T-cell (primary cell): ENCODE measurements at regions not wholly inside any gene's neighbourhood (a gene's known extent, or its start where the extent isn't known, plus 50 kb on each side); places are given as distances from the start of the nearest gene placed in this dataset.

Source experiments
- ATAC-seq, 4 experiments: fragments of 200-7000 bp in 3 of 4; fragments of 150-1000 bp in 1 of 4; cut with Tn5 transposase; replicated peaks in 1 of 4; 1 replicate in 3 of 4; 2 replicates in 1 of 4; pipeline ENCODE4 v1.10.0; 2021; ENCODE audit warnings: moderate library complexity in 3 of 4, mild to moderate bottlenecking in 2 of 4, moderate number of reproducible peaks in 1 of 4
- CTCF ChIA-PET, 2 donors: fragments of 300-600 bp; sonication (Branson Sonifier 250); formaldehyde crosslinking; loops; one replicate each; lab custom pipeline; 2022; ENCODE audit warnings: antibody characterized with exemption in 2 of 2; lab: Charles Lee
- POLR2A ChIA-PET, 2 donors: fragments of 300-600 bp; sonication (Branson Sonifier 250); formaldehyde crosslinking; loops; one replicate each; lab custom pipeline; 2022; ENCODE audit warnings: antibody characterized with exemption in 2 of 2; lab: Charles Lee
- DNase-seq, 35 experiments: peaks; one replicate each; pipeline versions ENCODE4 v3.0.0 to v3.0.0-alpha.2; 2013 to 2023
- H3K27ac ChIP-seq: one replicate; pipeline ENCODE4 v1.5.1; 2013; ENCODE audit warnings: low read length
- H3K27me3 ChIP-seq, 2 experiments: replicated peaks in 1 of 2; 1 replicate in 1 of 2; 2 replicates in 1 of 2; pipeline versions ENCODE4 v1.6.1 to v1.7.0; 2013; ENCODE audit warnings: low read length in 1 of 2, mixed read lengths in 1 of 2; ENCODE audit not compliant: control insufficient read depth in 2 of 2, insufficient read depth in 2 of 2; ENCODE audit errors: extremely low read depth in 1 of 2
- H3K36me3 ChIP-seq, 2 donors: 1 replicate in 1 of 2; 2 replicates in 1 of 2; pipeline versions ENCODE4 v1.6.1 to v1.7.0; 2013; ENCODE audit warnings: low read length in 1 of 2; ENCODE audit not compliant: control insufficient read depth in 2 of 2, insufficient read depth in 1 of 2; ENCODE audit errors: extremely low read depth in 1 of 2
- H3K4me1 ChIP-seq, 2 experiments: 1 replicate in 1 of 2; 2 replicates in 1 of 2; pipeline versions ENCODE4 v1.6.1 to v1.7.0; 2013; ENCODE audit warnings: low read length in 2 of 2, mixed read lengths in 1 of 2; ENCODE audit not compliant: insufficient read depth in 2 of 2, control insufficient read depth in 1 of 2; ENCODE audit errors: extremely low read depth in 1 of 2
- H3K4me3 ChIP-seq, 2 donors: 1 replicate in 1 of 2; 2 replicates in 1 of 2; pipeline versions ENCODE4 v1.5.1 to v1.7.0; 2013; ENCODE audit warnings: mild to moderate bottlenecking in 2 of 2, low read length in 1 of 2, moderate library complexity in 1 of 2; ENCODE audit not compliant: control insufficient read depth in 1 of 2; ENCODE audit errors: extremely low read depth in 1 of 2
- H3K9me3 ChIP-seq: 2 replicates; pipeline ENCODE4 v1.7.0; 2013
- H3K27ac Mint-ChIP-seq, 2 donors: one replicate each; pipeline ENCODE4 v1.8.0; 2020 to 2021; ENCODE audit warnings: mild to moderate bottlenecking in 2 of 2, mixed read lengths in 2 of 2
- H3K27me3 Mint-ChIP-seq, 2 donors: one replicate each; pipeline ENCODE4 v1.8.0; 2021 to 2022; ENCODE audit warnings: mixed read lengths in 2 of 2
- H3K36me3 Mint-ChIP-seq: one replicate; pipeline ENCODE4 v1.8.0; 2021; ENCODE audit warnings: mixed read lengths
- H3K4me1 Mint-ChIP-seq, 3 donors: one replicate each; pipeline ENCODE4 v1.8.0; 2020 to 2022; ENCODE audit warnings: mixed read lengths in 3 of 3, mild to moderate bottlenecking in 1 of 3
- H3K4me3 Mint-ChIP-seq, 3 donors: one replicate each; pipeline ENCODE4 v1.8.0; 2020 to 2022; ENCODE audit warnings: mild to moderate bottlenecking in 3 of 3, mixed read lengths in 3 of 3, moderate library complexity in 3 of 3
- H3K9me3 Mint-ChIP-seq, 3 donors: one replicate each; pipeline ENCODE4 v1.8.0; 2020 to 2022; ENCODE audit warnings: mixed read lengths in 3 of 3
- WGBS: methylation state at CpG from one replicate; pipeline ENCODE4 v1.1.5; 2013; ENCODE audit warnings: missing lambda C conversion rate; ENCODE audit not compliant: insufficient coverage; 5-methylcytosine and 5-hydroxymethylcytosine counted together

DNA sequence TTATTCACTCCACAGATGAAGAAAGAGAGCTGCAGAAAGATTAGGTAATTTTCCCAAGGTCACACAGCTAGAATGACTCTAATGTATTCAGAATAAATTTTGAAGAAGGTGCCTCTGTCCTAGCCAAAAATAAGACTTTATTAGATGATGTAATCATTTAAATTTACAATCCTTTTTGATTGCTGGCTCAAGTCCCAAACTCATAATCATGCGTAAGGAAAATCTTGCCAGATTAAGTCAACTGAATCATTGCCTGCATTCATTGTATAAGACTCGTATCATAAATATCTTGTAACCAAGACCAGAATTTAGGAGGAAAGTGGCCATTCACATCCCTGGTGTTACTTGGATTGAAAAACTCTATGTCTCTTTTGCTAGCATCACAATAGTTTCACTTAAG, 53.1 kb upstream of the STK39 start:
- no peak overlapping the region for H3K4me3 Mint-ChIP-seq
- no peaks in the 10 kb centered on the region for H3K36me3 ChIP-seq
- H3K27ac Mint-ChIP-seq = no peak overlapping the region
- H3K27me3 ChIP-seq = no peaks in the 10 kb centered on the region
- H3K9me3 ChIP-seq = no peaks in the 10 kb centered on the region
- no peak overlapping the region for H3K27ac ChIP-seq
- POLR2A ChIA-PET = no interaction called here
- WGBS = no CpG with 5 or more reads among the region's 2 CpGs
- H3K36me3 Mint-ChIP-seq = no peaks in the 10 kb centered on the region
- H3K4me3 ChIP-seq = no peak overlapping the region
- CTCF ChIA-PET = interaction anchor here in 1 of 2 donors (0.7 kb wide), 1 partner anchor 189 kb away, joined by 9 read pairs; no protein-coding TSS in a partner anchor
- ATAC-seq (no peak), DNase-seq (no peak)
- H3K9me3 Mint-ChIP-seq = peaks cover 0 to 1% (median under 1%) of the 10 kb centered on the region in 3 donors
- H3K27me3 Mint-ChIP-seq = no peaks in the 10 kb centered on the region
- no peaks in the 10 kb centered on the region for H3K4me1 Mint-ChIP-seq
- H3K4me1 ChIP-seq = no peaks in the 10 kb centered on the region

- Mint-ChIP-seq H3K27me3 (no peaks in the 10 kb centered on the region), H3K9me3 (peaks cover 14 to 27% (median 20%) of the 10 kb centered on the region in 3 donors)
These were observed 56.8 kb upstream of the STK39 start for GRCh38 chr2:168304024-168304681.

GRCh38 chr2:168307379-168307778, 60.0 kb upstream of the STK39 start:
- Histone ChIP-seq H3K36me3 (no peaks in the 10 kb centered on the region), H3K9me3 (no peaks in the 10 kb centered on the region), H3K4me1 (no peaks in the 10 kb centered on the region), H3K27ac (no peak overlapping the region), H3K27me3 (no peaks in the 10 kb centered on the region), H3K4me3 (no peak overlapping the region)
- CTCF ChIA-PET = interaction anchor here in 1 of 2 donors (0.6 kb wide), 1 partner anchor 1992 kb away, joined by 3 read pairs; no protein-coding TSS in a partner anchor
- Mint-ChIP-seq H3K9me3 (peaks cover 14 to 30% (median 20%) of the 10 kb centered on the region in 3 donors), H3K27ac (no peak overlapping the region), H3K36me3 (peaks cover 6% of the 10 kb centered on the region), H3K27me3 (no peaks in the 10 kb centered on the region), H3K4me3 (no peak overlapping the region), H3K4me1 (no peaks in the 10 kb centered on the region)
- POLR2A ChIA-PET = no interaction called here
- no peak for DNase-seq
- no peak for ATAC-seq

More at GRCh38 chr2:168304024-168304681, 56.8 kb upstream of the STK39 start:
- no peak overlapping the region for H3K4me3 Mint-ChIP-seq
- WGBS = 88% methylated on average over 2 of the region's 3 CpGs
- CTCF ChIA-PET = interaction anchor here in 1 of 2 donors (1.1 kb wide), 1 partner anchor 33 kb away, joined by 3 read pairs; no protein-coding TSS in a partner anchor
- H3K27ac ChIP-seq = no peak overlapping the region
- H3K9me3 ChIP-seq = no peaks in the 10 kb centered on the region
- H3K27ac Mint-ChIP-seq = no peak overlapping the region
- H3K36me3 Mint-ChIP-seq = peaks cover 6% of the 10 kb centered on the region
- no peaks in the 10 kb centered on the region for H3K27me3 ChIP-seq
- DNase-seq = no peak
- no peak for ATAC-seq
- H3K4me1 Mint-ChIP-seq = no peaks in the 10 kb centered on the region
- no peaks in the 10 kb centered on the region for H3K4me1 ChIP-seq
- POLR2A ChIA-PET = no interaction called here
- no peaks in the 10 kb centered on the region for H3K36me3 ChIP-seq
- H3K4me3 ChIP-seq = no peak overlapping the region

DNA sequence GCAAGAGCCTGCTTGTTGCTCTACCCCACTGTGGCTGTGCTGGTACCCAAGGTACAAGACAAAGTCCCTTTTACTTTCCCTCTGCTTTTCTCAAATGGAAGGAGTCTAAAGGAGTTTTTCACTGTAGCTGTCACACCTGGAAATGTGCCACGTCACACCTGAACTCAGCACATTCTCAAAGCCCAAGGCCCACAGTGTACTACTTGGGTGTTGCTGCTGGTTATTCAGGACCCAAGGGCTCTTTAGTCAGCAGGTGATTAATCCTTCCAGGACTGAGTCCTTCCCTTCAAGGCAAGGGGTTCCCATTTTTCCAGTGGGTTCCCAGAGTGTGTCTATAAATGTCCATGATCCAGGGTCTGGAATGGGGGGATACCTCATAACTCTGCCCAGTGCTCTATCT, 63.2 kb upstream of the STK39 start:
- Mint-ChIP-seq H3K36me3 (peaks cover 6% of the 10 kb centered on the region), H3K9me3 (peaks cover 14 to 33% (median 19%) of the 10 kb centered on the region in 3 donors), H3K4me3 (no peak overlapping the region), H3K4me1 (no peaks in the 10 kb centered on the region), H3K27ac (no peak overlapping the region), H3K27me3 (no peaks in the 10 kb centered on the region)
- no CpG with 5 or more reads among the region's 1 CpG for WGBS
- CTCF ChIA-PET = no interaction called here
- no peaks in the 10 kb centered on the region for H3K4me1 ChIP-seq
- no peak overlapping the region for H3K4me3 ChIP-seq
- POLR2A ChIA-PET = no interaction called here
- DNase-seq (no peak), ATAC-seq (no peak)
- no peak overlapping the region for H3K27ac ChIP-seq
- H3K27me3 ChIP-seq = no peaks in the 10 kb centered on the region
- peaks cover 3% of the 10 kb centered on the region for H3K9me3 ChIP-seq
- H3K36me3 ChIP-seq = no peaks in the 10 kb centered on the region

- Mint-ChIP-seq H3K36me3 (no peaks in the 10 kb centered on the region), H3K27ac (no peak overlapping the region), H3K9me3 (peaks cover 9 to 25% (median 11%) of the 10 kb centered on the region in 3 donors), H3K4me3 (no peak overlapping the region), H3K27me3 (no peaks in the 10 kb centered on the region), H3K4me1 (no peaks in the 10 kb centered on the region)
- H3K9me3 ChIP-seq = peaks cover 3% of the 10 kb centered on the region
- no peak overlapping the region for H3K27ac ChIP-seq
- ChIA-PET POLR2A (no interaction called here), CTCF (interaction anchor here (0.5 to 0.9 kb wide), 2 partner anchors 156 to 1772 kb away, joined by 3 read pairs; no protein-coding TSS in a partner anchor)
- H3K4me1 ChIP-seq = no peaks in the 10 kb centered on the region
- H3K36me3 ChIP-seq = no peaks in the 10 kb centered on the region
- WGBS = 88% methylated on average over 1 of the region's 2 CpGs
- ATAC-seq (no peak), DNase-seq (no peak)
- H3K4me3 ChIP-seq = no peak overlapping the region
- no peaks in the 10 kb centered on the region for H3K27me3 ChIP-seq
These were observed 64.0 kb upstream of the STK39 start for GRCh38 chr2:168311261-168311910.

- WGBS = no CpG with 5 or more reads among the region's 1 CpG
- Mint-ChIP-seq H3K9me3 (peaks cover 6 to 18% (median 6%) of the 10 kb centered on the region in 3 donors), H3K4me3 (no peak overlapping the region)
These were observed 64.8 kb upstream of the STK39 start for GRCh38 chr2:168312036-168312822.

More at GRCh38 chr2:168312036-168312822, 64.8 kb upstream of the STK39 start:
- no peak overlapping the region for H3K27ac Mint-ChIP-seq
- no peak overlapping the region for H3K4me3 ChIP-seq
- no peaks in the 10 kb centered on the region for H3K27me3 ChIP-seq
- H3K9me3 ChIP-seq = peaks cover 3% of the 10 kb centered on the region
- H3K27ac ChIP-seq = no peak overlapping the region
- no peaks in the 10 kb centered on the region for H3K27me3 Mint-ChIP-seq
- H3K36me3 ChIP-seq = no peaks in the 10 kb centered on the region
- H3K4me1 ChIP-seq = no peaks in the 10 kb centered on the region
- DNase-seq (no peak), ATAC-seq (no peak)
- ChIA-PET POLR2A (interaction anchor here in 1 of 2 donors (0.6 kb wide), 1 partner anchor 150 kb away, joined by 16 read pairs; no protein-coding TSS in a partner anchor), CTCF (interaction anchor here (0.5 to 0.9 kb wide), 3 partner anchors 25 to 1773 kb away, joined by 3 read pairs; no protein-coding TSS in a partner anchor)
- no peaks in the 10 kb centered on the region for H3K36me3 Mint-ChIP-seq
- no peaks in the 10 kb centered on the region for H3K4me1 Mint-ChIP-seq
